Osteocyte (in vitro differentiated cells): ENCODE measurements at regions not wholly inside any gene's neighbourhood (a gene's known extent, or its start where the extent isn't known, plus 50 kb on each side); places are given as distances from the start of the nearest gene placed in this dataset.

Source experiments
- DNase-seq: peaks from one replicate; pipeline ENCODE4 v3.0.0; 2021; ENCODE audit warnings: mixed read lengths; ENCODE audit not compliant: unreplicated experiment; ENCODE audit errors: extremely low spot score
- H3K27ac Mint-ChIP-seq: one replicate; pipeline ENCODE4 v1.8.0; 2021; ENCODE audit warnings: mild to moderate bottlenecking, mixed read lengths; ENCODE audit not compliant: unreplicated experiment
- H3K27me3 Mint-ChIP-seq: one replicate; pipeline ENCODE4 v1.8.0; 2021; ENCODE audit warnings: mixed read lengths; ENCODE audit not compliant: unreplicated experiment
- H3K36me3 Mint-ChIP-seq: one replicate; pipeline ENCODE4 v1.8.0; 2021; ENCODE audit warnings: mixed read lengths; ENCODE audit not compliant: unreplicated experiment
- H3K4me1 Mint-ChIP-seq: one replicate; pipeline ENCODE4 v1.8.0; 2021; ENCODE audit warnings: mixed read lengths; ENCODE audit not compliant: unreplicated experiment
- H3K4me3 Mint-ChIP-seq: one replicate; pipeline ENCODE4 v1.8.0; 2021; ENCODE audit warnings: mild to moderate bottlenecking, moderate library complexity, mixed read lengths; ENCODE audit not compliant: unreplicated experiment
- H3K9me3 Mint-ChIP-seq: one replicate; pipeline ENCODE4 v1.8.0; 2021; ENCODE audit warnings: mixed read lengths; ENCODE audit not compliant: unreplicated experiment
- TF ChIP-seq, protein P1 (sequence below): fragments of 200-600 bp; sonication (generic); IDR thresholded peaks from 2 replicates; pipeline ENCODE4 v1.5.0; 2021; ENCODE audit warnings: antibody characterized with exemption, mild to moderate bottlenecking, moderate library complexity

DNA sequence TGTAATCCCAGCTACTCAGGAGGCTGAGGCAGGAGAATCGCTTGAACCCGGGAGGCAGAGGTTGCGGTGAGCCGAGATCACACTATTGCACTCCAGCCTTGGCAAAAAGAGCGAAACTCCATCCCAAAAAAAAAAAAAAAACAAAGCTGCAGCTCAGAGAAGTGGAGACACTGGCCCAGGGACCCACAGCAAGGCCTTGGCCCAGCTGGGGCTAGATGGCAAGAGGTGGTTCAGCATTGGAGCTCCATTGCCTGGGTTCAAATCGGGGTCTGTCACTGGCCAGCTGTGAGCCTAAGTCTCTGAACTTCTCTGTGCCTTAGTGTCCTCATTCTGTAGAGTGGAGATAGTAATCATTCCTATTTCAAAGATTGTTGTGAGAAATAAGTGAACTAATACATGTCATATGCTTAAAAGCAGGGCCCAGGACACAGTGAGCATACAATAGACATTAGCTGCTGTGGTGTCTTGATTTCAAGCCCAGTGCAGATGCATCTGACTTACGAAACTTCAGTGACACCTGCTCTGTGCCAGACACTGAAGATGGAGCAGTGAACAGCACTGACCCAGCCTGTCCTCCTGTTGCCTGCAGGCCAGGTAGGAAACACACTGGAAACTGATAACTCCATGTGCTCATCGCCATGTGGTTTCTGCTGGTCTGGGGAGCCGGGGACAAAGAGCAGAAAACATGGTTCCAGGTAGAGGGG is 127.7 kb downstream of the C9orf50 start:
- Mint-ChIP-seq H3K27ac (peak overlapping the region; percentile 58), H3K36me3 (no peaks in the 10 kb centered on the region), H3K9me3 (no peaks in the 10 kb centered on the region), H3K4me1 (peaks cover 73% of the 10 kb centered on the region), H3K4me3 (no peak overlapping the region), H3K27me3 (no peaks in the 10 kb centered on the region)
- TF ChIP-seq, protein P1, sequence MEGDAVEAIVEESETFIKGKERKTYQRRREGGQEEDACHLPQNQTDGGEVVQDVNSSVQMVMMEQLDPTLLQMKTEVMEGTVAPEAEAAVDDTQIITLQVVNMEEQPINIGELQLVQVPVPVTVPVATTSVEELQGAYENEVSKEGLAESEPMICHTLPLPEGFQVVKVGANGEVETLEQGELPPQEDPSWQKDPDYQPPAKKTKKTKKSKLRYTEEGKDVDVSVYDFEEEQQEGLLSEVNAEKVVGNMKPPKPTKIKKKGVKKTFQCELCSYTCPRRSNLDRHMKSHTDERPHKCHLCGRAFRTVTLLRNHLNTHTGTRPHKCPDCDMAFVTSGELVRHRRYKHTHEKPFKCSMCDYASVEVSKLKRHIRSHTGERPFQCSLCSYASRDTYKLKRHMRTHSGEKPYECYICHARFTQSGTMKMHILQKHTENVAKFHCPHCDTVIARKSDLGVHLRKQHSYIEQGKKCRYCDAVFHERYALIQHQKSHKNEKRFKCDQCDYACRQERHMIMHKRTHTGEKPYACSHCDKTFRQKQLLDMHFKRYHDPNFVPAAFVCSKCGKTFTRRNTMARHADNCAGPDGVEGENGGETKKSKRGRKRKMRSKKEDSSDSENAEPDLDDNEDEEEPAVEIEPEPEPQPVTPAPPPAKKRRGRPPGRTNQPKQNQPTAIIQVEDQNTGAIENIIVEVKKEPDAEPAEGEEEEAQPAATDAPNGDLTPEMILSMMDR, result no peak
- no peak for DNase-seq

DNA sequence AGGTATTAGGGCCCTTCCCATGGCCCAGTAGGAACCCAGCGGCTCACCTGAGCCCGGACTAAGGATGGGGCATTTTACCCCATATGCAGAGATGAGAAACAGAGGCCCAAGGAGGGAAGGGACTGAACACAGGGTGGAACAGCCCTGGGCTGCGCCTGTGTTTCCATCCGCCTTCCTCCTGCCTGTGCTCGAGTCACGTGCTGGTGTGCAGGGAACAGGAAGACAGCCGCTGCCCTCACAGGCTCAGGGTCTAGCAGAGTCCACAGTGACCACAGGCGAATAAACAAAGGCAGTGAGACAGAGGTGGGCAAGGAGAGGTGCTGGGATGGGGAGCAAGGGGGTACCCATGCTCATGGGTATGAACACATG is 129.4 kb downstream of the C9orf50 start:
- no peak for DNase-seq
- peak overlapping the region; percentile 98 for H3K27ac Mint-ChIP-seq
- TF ChIP-seq, protein P1, result no peak
- H3K4me3 Mint-ChIP-seq, result no peak overlapping the region
- H3K4me1 Mint-ChIP-seq, result peaks cover 79% of the 10 kb centered on the region
- no peaks in the 10 kb centered on the region for H3K36me3 Mint-ChIP-seq
- H3K9me3 Mint-ChIP-seq, result no peaks in the 10 kb centered on the region
- no peaks in the 10 kb centered on the region for H3K27me3 Mint-ChIP-seq

DNA sequence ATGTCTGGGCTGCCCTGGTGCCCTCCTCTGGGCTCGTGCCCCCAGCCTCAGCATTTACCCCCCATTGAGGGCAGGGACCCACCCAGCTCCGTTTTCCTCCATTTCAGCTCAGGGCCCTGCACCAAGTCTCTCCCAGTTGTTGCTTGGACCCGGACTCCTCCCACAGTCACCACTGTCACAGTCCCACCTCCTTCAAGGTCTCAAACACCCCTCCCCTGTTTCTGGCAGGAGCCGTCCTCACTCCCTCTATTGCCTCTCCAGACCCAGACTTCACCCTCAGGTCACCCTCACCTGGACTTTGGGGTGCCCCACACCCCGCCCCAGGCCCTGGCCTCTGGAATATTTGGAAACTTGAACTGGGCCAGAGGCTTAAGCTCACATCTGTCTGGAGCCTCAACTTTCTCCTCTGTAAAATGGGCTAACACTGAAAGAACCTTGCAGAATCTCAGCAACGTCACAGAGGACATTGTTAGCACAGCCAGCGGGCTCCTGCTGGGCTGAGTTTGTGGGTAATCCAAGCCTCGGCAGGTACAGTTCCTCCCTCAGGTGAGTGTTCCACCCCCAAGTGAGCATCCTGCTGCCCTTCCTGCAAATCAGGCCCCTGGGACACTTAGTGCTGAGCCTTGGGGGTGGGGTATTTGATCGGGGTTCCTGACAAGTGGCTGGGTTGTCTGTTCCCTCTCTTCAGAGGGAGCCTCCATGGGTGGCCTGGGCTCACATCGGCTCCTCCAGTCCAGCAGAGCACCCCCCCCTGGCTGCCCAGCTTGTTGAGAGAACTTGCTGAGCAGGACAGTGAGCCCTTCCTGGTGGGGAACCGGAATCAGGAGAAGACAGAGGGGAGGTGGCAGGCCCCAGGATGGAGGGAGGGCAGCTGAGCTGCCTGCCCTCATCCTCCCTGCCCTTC is 130.1 kb downstream of the C9orf50 start:
- TF ChIP-seq, protein P1, result no peak
- no peak for DNase-seq
- H3K4me3 Mint-ChIP-seq, result peak overlapping the region; percentile 64
- peak overlapping the region; percentile 98 for H3K27ac Mint-ChIP-seq
- no peaks in the 10 kb centered on the region for H3K9me3 Mint-ChIP-seq
- no peaks in the 10 kb centered on the region for H3K27me3 Mint-ChIP-seq
- no peaks in the 10 kb centered on the region for H3K36me3 Mint-ChIP-seq
- H3K4me1 Mint-ChIP-seq, result peaks cover 79% of the 10 kb centered on the region

DNA sequence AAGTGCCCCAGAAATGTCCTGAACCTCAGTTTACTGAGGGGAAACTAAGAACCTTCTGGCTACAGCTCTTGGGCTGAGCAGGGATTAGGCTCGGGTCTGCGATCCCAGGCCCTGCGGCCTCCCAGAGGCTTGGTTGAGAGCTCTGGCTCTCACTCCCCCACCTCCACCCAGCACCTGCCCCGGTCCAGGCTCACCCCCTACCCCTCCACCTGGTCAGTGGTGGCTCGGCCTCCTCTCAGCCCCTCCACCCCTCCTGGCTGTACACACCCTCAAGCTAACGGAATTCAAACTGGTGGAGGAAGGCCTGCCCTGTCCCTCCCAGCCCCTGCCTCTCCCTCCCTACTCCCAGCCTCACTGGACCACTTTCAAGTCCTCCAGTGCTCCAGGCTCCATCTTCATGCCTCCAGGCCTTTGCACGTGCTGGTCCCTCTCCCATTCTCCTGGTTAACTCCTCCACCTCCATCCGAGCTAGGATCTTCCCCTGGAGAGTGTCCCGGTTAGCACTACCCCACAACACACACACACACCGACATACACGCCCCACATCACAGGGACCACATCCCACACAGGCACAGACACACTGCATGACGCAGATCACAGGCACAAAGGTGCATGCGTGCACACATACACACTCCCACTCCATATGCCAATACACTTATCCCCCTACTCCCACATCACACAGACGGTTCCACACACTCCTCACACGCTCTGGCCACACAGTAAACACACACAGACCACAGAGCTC is 130.9 kb downstream of the C9orf50 start:
- peak overlapping the region; percentile 98 for H3K27ac Mint-ChIP-seq
- TF ChIP-seq, protein P1, result no peak
- H3K4me3 Mint-ChIP-seq, result peak overlapping the region; percentile 64
- DNase-seq, result no peak
- H3K27me3 Mint-ChIP-seq, result no peaks in the 10 kb centered on the region
- H3K9me3 Mint-ChIP-seq, result no peaks in the 10 kb centered on the region
- H3K36me3 Mint-ChIP-seq, result no peaks in the 10 kb centered on the region
- H3K4me1 Mint-ChIP-seq, result peaks cover 79% of the 10 kb centered on the region
